Stomach (tissue), 4 donors: ENCODE measurements at regions not wholly inside any gene's neighbourhood (a gene's known extent, or its start where the extent isn't known, plus 50 kb on each side); places are given as distances from the start of the nearest gene placed in this dataset.

Experiments used
- POLR2AphosphoS5 ChIP-seq, 3 donors: sonication (generic); formaldehyde crosslinking; IDR thresholded peaks; one replicate each; pipeline ENCODE4 v1.6.1; 2016; ENCODE audit warnings: antibody characterized with exemption in 3 of 3
- TF ChIP-seq, protein P1 (sequence below), 7 experiments: fragments of 450-650 bp in 4 of 7; fragments of 200-600 bp in 3 of 7; sonication (generic) in 3 of 7; IDR thresholded peaks; one replicate each; pipeline ENCODE4 v1.5.1; 2016 to 2019; ENCODE audit warnings: antibody characterized with exemption in 7 of 7, control low read depth in 2 of 7, mild to moderate bottlenecking in 1 of 7

DNA sequence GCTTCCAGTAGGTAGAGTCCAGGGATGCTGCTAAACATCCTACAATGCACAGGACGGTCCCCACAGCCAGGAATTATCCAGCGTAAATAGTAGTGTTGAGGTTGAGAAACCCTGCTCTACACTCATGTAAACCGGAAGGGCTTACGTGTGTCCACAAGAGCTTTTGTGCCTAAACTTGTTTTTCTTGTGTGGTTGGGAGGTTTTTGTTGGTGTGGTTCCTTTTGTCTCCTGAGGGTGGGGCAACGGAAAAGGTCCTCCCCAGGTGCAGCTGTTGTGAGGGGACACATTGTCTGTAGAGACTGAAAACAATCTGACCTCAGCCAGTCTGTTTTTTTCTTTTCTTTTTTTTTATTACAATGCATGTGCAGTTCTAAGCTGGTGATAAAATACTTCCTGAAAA is 72.7 kb upstream of the MGAT5 start:
- peak in 2 of 3 donors; percentile 21 to 25 for TF ChIP-seq POLR2AphosphoS5 (IDR thresholded peaks at IDR 0.05)
- TF ChIP-seq, protein P1, sequence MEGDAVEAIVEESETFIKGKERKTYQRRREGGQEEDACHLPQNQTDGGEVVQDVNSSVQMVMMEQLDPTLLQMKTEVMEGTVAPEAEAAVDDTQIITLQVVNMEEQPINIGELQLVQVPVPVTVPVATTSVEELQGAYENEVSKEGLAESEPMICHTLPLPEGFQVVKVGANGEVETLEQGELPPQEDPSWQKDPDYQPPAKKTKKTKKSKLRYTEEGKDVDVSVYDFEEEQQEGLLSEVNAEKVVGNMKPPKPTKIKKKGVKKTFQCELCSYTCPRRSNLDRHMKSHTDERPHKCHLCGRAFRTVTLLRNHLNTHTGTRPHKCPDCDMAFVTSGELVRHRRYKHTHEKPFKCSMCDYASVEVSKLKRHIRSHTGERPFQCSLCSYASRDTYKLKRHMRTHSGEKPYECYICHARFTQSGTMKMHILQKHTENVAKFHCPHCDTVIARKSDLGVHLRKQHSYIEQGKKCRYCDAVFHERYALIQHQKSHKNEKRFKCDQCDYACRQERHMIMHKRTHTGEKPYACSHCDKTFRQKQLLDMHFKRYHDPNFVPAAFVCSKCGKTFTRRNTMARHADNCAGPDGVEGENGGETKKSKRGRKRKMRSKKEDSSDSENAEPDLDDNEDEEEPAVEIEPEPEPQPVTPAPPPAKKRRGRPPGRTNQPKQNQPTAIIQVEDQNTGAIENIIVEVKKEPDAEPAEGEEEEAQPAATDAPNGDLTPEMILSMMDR (IDR thresholded peaks at IDR 0.05), result no peak
